Activated CD8-positive, alpha-beta memory T cell treated with anti-CD3 and anti-CD28 coated beads for 24 hours (primary cell): ENCODE measurements at regions not wholly inside any gene's neighbourhood (a gene's known extent, or its start where the extent isn't known, plus 50 kb on each side); places are given as distances from the start of the nearest gene placed in this dataset.
"Not testable (repeated sequence)": the region's sequence is repeated elsewhere in the genome, so short reads cannot be mapped to it uniquely, and the experiment has no call there.

Source experiments
- DNase-seq: peaks from one replicate; pipeline ENCODE4 v3.0.0-alpha.2; 2020

GRCh38 chr3:182420741-182421140 lies 372.6 kb upstream of the ATP11B start:
- DNase-seq, result no peak

- DNase-seq, result no peak
Measured at GRCh38 chr3:182424006-182424405, 369.3 kb upstream of the ATP11B start.

- not testable (repeated sequence) for DNase-seq
Measured at GRCh38 chr3:182425926-182426718, 367.2 kb upstream of the ATP11B start.

GRCh38 chr3:182431972-182432371 lies 361.3 kb upstream of the ATP11B start:
- DNase-seq, result not testable (repeated sequence)

GRCh38 chr3:182435860-182436259 lies 357.4 kb upstream of the ATP11B start:
- no peak for DNase-seq

GRCh38 chr3:182436547-182436946 lies 356.8 kb upstream of the ATP11B start:
- no peak for DNase-seq

GRCh38 chr3:182438398-182438797 lies 354.9 kb upstream of the ATP11B start:
- DNase-seq, result no peak

- DNase-seq, result no peak
Measured at GRCh38 chr3:182440101-182440500, 353.2 kb upstream of the ATP11B start.

- no peak for DNase-seq
Measured at GRCh38 chr3:182445576-182445975, 347.7 kb upstream of the ATP11B start.

- DNase-seq, result no peak
Measured at GRCh38 chr3:182450942-182451787, 342.1 kb upstream of the ATP11B start.

GRCh38 chr3:182451871-182452270 lies 341.4 kb upstream of the ATP11B start:
- no peak for DNase-seq

- no peak for DNase-seq
Measured at GRCh38 chr3:182455011-182455410, 338.3 kb upstream of the ATP11B start.

- DNase-seq, result no peak
Measured at GRCh38 chr3:182460303-182460702, 333.0 kb upstream of the ATP11B start.

- no peak for DNase-seq
Measured at GRCh38 chr3:182462152-182462551, 331.2 kb upstream of the ATP11B start.

- no peak for DNase-seq
Measured at GRCh38 chr3:182464513-182465145, 328.7 kb upstream of the ATP11B start.

- no peak for DNase-seq
Measured at GRCh38 chr3:182465301-182466185, 327.8 kb upstream of the ATP11B start.

- no peak for DNase-seq
Measured at GRCh38 chr3:182469086-182469485, 324.2 kb upstream of the ATP11B start.

- no peak for DNase-seq
Measured at GRCh38 chr3:182470187-182470586, 323.1 kb upstream of the ATP11B start.

- no peak for DNase-seq
Measured at GRCh38 chr3:182473191-182473710, 320.1 kb upstream of the ATP11B start.

GRCh38 chr3:182478369-182478768 lies 314.9 kb upstream of the ATP11B start:
- DNase-seq, result no peak

GRCh38 chr3:182479419-182480336 lies 313.6 kb upstream of the ATP11B start:
- DNase-seq, result no peak
